ENCODE measurements at regions not wholly inside any gene's neighbourhood (a gene's known extent, or its start where the extent isn't known, plus 50 kb on each side); places are given as distances from the start of the nearest gene placed in this dataset.
"Not testable (repeated sequence)": the region's sequence is repeated elsewhere in the genome, so short reads cannot be mapped to it uniquely, and the experiment has no call there.

GRCh38 chr7:9719721-9720120 is 1254.0 kb upstream of the PHF14 start:
- Mint-ChIP-seq H3K36me3 (ENCODE audit: low read depth) (no peaks in the 10 kb centered on the region), H3K4me3 (no peak overlapping the region), H3K9me3 (no peaks in the 10 kb centered on the region), H3K27ac (no peak overlapping the region), H3K4me1 (no peaks in the 10 kb centered on the region), H3K27me3 (ENCODE audit: low read depth) (no peaks in the 10 kb centered on the region)
- TF ChIP-seq CTCF (IDR thresholded peaks at IDR 0.05; ENCODE audit: unreplicated experiment in 3 of 3): no peak

GRCh38 chr7:9725940-9726663 is 1247.6 kb upstream of the PHF14 start:
- H3K4me3 Mint-ChIP-seq; H3K9me3 Mint-ChIP-seq; H3K27me3 Mint-ChIP-seq (ENCODE audit: low read depth); H3K27ac Mint-ChIP-seq; H3K36me3 Mint-ChIP-seq (ENCODE audit: low read depth); H3K4me1 Mint-ChIP-seq: not testable (repeated sequence)

- H3K4me1 Mint-ChIP-seq; H3K27me3 Mint-ChIP-seq (ENCODE audit: low read depth); H3K4me3 Mint-ChIP-seq; H3K9me3 Mint-ChIP-seq; H3K27ac Mint-ChIP-seq; H3K36me3 Mint-ChIP-seq (ENCODE audit: low read depth): not testable (repeated sequence)
Observed at GRCh38 chr7:9726811-9727210, 1246.9 kb upstream of the PHF14 start.

- H3K4me3 Mint-ChIP-seq; H3K4me1 Mint-ChIP-seq; H3K27ac Mint-ChIP-seq; H3K9me3 Mint-ChIP-seq; H3K36me3 Mint-ChIP-seq (ENCODE audit: low read depth); H3K27me3 Mint-ChIP-seq (ENCODE audit: low read depth): not testable (repeated sequence)
Observed at GRCh38 chr7:9727467-9727869, 1246.2 kb upstream of the PHF14 start.

- H3K27ac Mint-ChIP-seq; H3K27me3 Mint-ChIP-seq (ENCODE audit: low read depth); H3K36me3 Mint-ChIP-seq (ENCODE audit: low read depth); H3K4me3 Mint-ChIP-seq; H3K4me1 Mint-ChIP-seq; H3K9me3 Mint-ChIP-seq: not testable (repeated sequence)
Observed at GRCh38 chr7:9728014-9728657, 1245.5 kb upstream of the PHF14 start.

- Mint-ChIP-seq H3K4me1 (no peaks in the 10 kb centered on the region), H3K36me3 (ENCODE audit: low read depth) (no peaks in the 10 kb centered on the region), H3K27ac (no peak overlapping the region), H3K27me3 (ENCODE audit: low read depth) (no peaks in the 10 kb centered on the region), H3K9me3 (peaks cover 10% of the 10 kb centered on the region), H3K4me3 (no peak overlapping the region)
- TF ChIP-seq CTCF (IDR thresholded peaks at IDR 0.05; ENCODE audit: unreplicated experiment in 3 of 3): no peak
Observed at GRCh38 chr7:9752033-9752432, 1221.6 kb upstream of the PHF14 start.

- Mint-ChIP-seq H3K4me1 (no peaks in the 10 kb centered on the region), H3K27me3 (ENCODE audit: low read depth) (no peaks in the 10 kb centered on the region), H3K36me3 (ENCODE audit: low read depth) (no peaks in the 10 kb centered on the region), H3K4me3 (no peak overlapping the region), H3K27ac (no peak overlapping the region), H3K9me3 (no peaks in the 10 kb centered on the region)
- TF ChIP-seq CTCF (IDR thresholded peaks at IDR 0.05; ENCODE audit: unreplicated experiment in 3 of 3): no peak
Observed at GRCh38 chr7:9761224-9761623, 1212.4 kb upstream of the PHF14 start.

GRCh38 chr7:9776900-9777299 is 1196.8 kb upstream of the PHF14 start:
- Mint-ChIP-seq H3K4me1 (no peaks in the 10 kb centered on the region), H3K27me3 (ENCODE audit: low read depth) (no peaks in the 10 kb centered on the region), H3K9me3 (peaks cover 7% of the 10 kb centered on the region), H3K27ac (no peak overlapping the region), H3K4me3 (no peak overlapping the region), H3K36me3 (ENCODE audit: low read depth) (no peaks in the 10 kb centered on the region)
- no peak for TF ChIP-seq CTCF (IDR thresholded peaks at IDR 0.05; ENCODE audit: unreplicated experiment in 3 of 3)
